Hepatocyte (in vitro differentiated cells): ENCODE measurements at regions not wholly inside any gene's neighbourhood (a gene's known extent, or its start where the extent isn't known, plus 50 kb on each side); places are given as distances from the start of the nearest gene placed in this dataset.

Source experiments
- DNase-seq: peaks from one replicate; pipeline ENCODE4 v3.0.0-alpha.2; 2016; ENCODE audit warnings: low spot score
- H2AFZ ChIP-seq: fragments of 200-600 bp; sonication (generic); 2 replicates; pipeline ENCODE4 v1.6.0; 2016; ENCODE audit warnings: antibody characterized with exemption, mild to moderate bottlenecking
- H3K27ac ChIP-seq: fragments of 200-600 bp; sonication (generic); 2 replicates; pipeline ENCODE4 v1.5.1; 2016; ENCODE audit warnings: mild to moderate bottlenecking
- H3K27me3 ChIP-seq: fragments of 200-600 bp; sonication (generic); 2 replicates; pipeline ENCODE4 v1.6.1; 2016
- H3K36me3 ChIP-seq: fragments of 200-600 bp; sonication (generic); replicated peaks from 2 replicates; pipeline ENCODE4 v1.5.1; 2016; ENCODE audit warnings: low read depth; ENCODE audit not compliant: insufficient read depth
- H3K4me1 ChIP-seq: fragments of 200-600 bp; sonication (generic); 2 replicates; pipeline ENCODE4 v1.5.1; 2016; ENCODE audit warnings: mild to moderate bottlenecking, moderate library complexity; ENCODE audit not compliant: insufficient read depth
- H3K4me2 ChIP-seq: fragments of 200-600 bp; sonication (generic); 2 replicates; pipeline ENCODE4 v1.6.0; 2016
- H3K4me3 ChIP-seq: fragments of 200-600 bp; sonication (generic); 2 replicates; pipeline ENCODE4 v1.5.1; 2016; ENCODE audit warnings: mild to moderate bottlenecking
- H3K79me2 ChIP-seq: fragments of 200-600 bp; sonication (generic); 2 replicates; pipeline ENCODE4 v1.6.0; 2017; ENCODE audit warnings: mild to moderate bottlenecking
- H3K9me2 ChIP-seq: fragments of 200-600 bp; sonication (generic); replicated peaks from 2 replicates; pipeline ENCODE4 v1.6.0; 2017; ENCODE audit warnings: mild to moderate bottlenecking; ENCODE audit not compliant: insufficient read depth
- H3K9me3 ChIP-seq: fragments of 200-600 bp; sonication (generic); 2 replicates; pipeline ENCODE4 v1.5.1; 2016; ENCODE audit warnings: low read depth, mild to moderate bottlenecking
- H4K20me1 ChIP-seq: fragments of 200-600 bp; sonication (generic); 2 replicates; pipeline ENCODE4 v1.6.0; 2016; ENCODE audit warnings: mild to moderate bottlenecking; ENCODE audit not compliant: insufficient read depth, poor library complexity, severe bottlenecking
- CTCF ChIP-seq: fragments of 200-600 bp; sonication (generic); IDR thresholded peaks from 2 replicates; pipeline ENCODE4 v1.5.1; 2016; ENCODE audit warnings: antibody characterized with exemption, mild to moderate bottlenecking; ENCODE audit not compliant: poor library complexity
- EZH2 ChIP-seq: fragments of 200-600 bp; sonication (generic); IDR thresholded peaks from 2 replicates; pipeline ENCODE4 v1.6.1; 2016; ENCODE audit warnings: antibody characterized with exemption, mild to moderate bottlenecking, borderline replicate concordance
- EZH2phosphoT487 ChIP-seq: fragments of 200-600 bp; sonication (generic); IDR thresholded peaks from one replicate; pipeline ENCODE4 v1.6.1; 2018; ENCODE audit warnings: antibody characterized with exemption, mild to moderate bottlenecking, low read depth, moderate library complexity; ENCODE audit not compliant: unreplicated experiment, severe bottlenecking
- WGBS: methylation state at CpG from one replicate; pipeline ENCODE4 v1.1.6; 2016; ENCODE audit warnings: low lambda C conversion rate; ENCODE audit errors: missing lambda C conversion rate; 5-methylcytosine and 5-hydroxymethylcytosine counted together

DNA sequence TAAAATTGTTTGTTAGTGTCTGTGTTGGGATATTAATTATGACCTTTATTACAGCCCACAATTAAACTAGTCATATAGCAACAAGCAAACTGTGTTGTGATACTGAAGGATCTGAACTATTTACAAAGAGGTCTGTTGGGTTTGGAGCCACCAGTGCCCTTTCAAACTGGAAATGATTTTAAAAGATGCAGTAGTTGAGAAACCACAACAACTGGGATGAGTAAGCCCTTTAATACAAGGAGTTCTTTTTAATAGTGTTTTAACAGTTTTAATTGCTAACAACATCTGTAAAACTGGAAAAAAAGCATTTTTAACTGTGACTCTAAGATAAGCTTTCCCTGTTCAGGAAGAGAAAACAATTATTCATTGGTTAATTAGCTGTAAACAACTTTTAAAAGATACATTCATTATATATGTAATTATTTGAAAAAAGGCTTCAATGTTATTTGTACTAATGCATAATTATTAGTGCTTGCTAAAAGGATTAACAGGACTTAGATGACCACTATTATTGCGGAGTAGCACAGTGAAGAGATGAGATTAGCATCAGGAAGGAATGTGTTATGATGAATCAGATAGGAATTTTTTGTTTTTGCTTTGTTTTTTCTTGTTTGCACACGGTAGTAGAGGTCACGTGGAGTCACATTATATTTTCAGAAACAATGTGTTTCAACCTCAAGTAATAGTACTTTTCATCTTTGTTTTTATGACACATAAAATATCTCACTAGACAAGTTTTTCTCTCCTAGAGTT is 392.7 kb upstream of the FANCL start:
- no peaks in the 10 kb centered on the region for H3K79me2 ChIP-seq
- no peak overlapping the region for H2AFZ ChIP-seq
- no peaks in the 10 kb centered on the region for H3K27me3 ChIP-seq
- no peak overlapping the region for H3K4me2 ChIP-seq
- H3K9me2 ChIP-seq, result no peaks in the 10 kb centered on the region
- H3K27ac ChIP-seq, result no peak overlapping the region
- TF ChIP-seq CTCF (no peak), EZH2 (no peak), EZH2phosphoT487 (no peak)
- H3K9me3 ChIP-seq, result no peaks in the 10 kb centered on the region
- WGBS, result 23% methylated on average over 3 of the region's 3 CpGs
- H3K4me1 ChIP-seq, result peaks cover 9% of the 10 kb centered on the region
- no peak overlapping the region for H3K4me3 ChIP-seq
- no peaks in the 10 kb centered on the region for H3K36me3 ChIP-seq
- H4K20me1 ChIP-seq, result no peaks in the 10 kb centered on the region
- DNase-seq, result peak; percentile 16

DNA sequence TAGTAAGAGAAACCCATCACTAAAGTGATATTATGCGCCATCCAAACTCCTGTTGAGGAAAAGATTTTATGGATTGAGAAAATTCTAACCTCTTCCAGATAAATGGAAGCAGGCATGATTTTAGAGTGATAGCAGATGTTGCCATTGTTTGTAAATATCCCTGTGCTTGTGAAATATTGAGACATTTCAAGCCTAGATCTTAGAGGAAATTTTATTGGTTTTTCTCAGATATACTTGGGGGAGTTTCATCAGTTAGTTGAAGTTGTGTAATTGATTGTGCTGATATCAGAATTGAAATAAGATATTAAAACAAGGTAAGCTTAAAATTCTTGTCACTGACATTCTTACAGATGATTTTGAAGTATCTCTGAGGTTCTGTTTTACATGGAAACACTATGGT is 390.9 kb upstream of the FANCL start:
- H3K4me3 ChIP-seq, result no peak overlapping the region
- H3K4me1 ChIP-seq, result peaks cover 9% of the 10 kb centered on the region
- no peak for DNase-seq
- TF ChIP-seq EZH2 (no peak), CTCF (no peak), EZH2phosphoT487 (no peak)
- H3K9me2 ChIP-seq, result no peaks in the 10 kb centered on the region
- no peaks in the 10 kb centered on the region for H3K9me3 ChIP-seq
- no peak overlapping the region for H3K27ac ChIP-seq
- no peaks in the 10 kb centered on the region for H3K79me2 ChIP-seq
- H3K27me3 ChIP-seq, result no peaks in the 10 kb centered on the region
- H2AFZ ChIP-seq, result no peak overlapping the region
- no peak overlapping the region for H3K4me2 ChIP-seq
- 78% methylated on average over 1 of the region's 1 CpG for WGBS
- no peaks in the 10 kb centered on the region for H3K36me3 ChIP-seq
- H4K20me1 ChIP-seq, result no peaks in the 10 kb centered on the region

DNA sequence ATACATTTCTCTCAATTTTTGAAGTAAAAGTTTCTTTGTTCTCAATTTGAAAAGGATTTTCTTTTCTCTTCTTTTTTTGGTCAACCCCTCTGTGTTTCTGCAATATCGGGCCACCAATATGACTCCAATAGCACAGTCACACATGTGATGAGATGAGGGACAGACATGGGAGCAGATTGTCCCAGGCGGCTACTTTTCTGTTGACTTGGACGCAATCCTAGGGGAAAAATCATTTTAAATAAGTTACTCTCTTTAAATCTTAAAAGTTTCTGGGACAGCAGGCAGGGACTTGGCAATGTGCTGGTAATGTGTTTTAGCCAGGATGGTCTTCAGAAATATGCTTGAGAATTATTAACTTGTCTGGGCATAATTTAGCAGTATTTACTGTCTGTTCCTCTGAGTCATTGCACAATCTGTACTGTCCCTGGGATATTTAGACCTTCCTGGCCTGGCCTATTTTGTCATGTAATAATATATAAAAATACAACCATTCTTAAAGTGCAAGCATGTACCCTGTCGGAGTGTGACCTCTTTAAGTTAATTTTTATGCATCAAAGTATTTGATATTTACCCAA is 388.5 kb upstream of the FANCL start:
- Histone ChIP-seq H3K27me3 (no peaks in the 10 kb centered on the region), H3K4me3 (no peak overlapping the region), H3K27ac (no peak overlapping the region), H3K36me3 (no peaks in the 10 kb centered on the region), H3K4me1 (peaks cover 8% of the 10 kb centered on the region), H3K4me2 (peak overlapping the region; percentile 14), H4K20me1 (no peaks in the 10 kb centered on the region), H3K9me2 (no peaks in the 10 kb centered on the region), H3K9me3 (no peaks in the 10 kb centered on the region), H2AFZ (no peak overlapping the region), H3K79me2 (no peaks in the 10 kb centered on the region)
- no peak for DNase-seq
- TF ChIP-seq CTCF (no peak), EZH2phosphoT487 (no peak), EZH2 (no peak)
- WGBS, result 96% methylated on average over 4 of the region's 4 CpGs
